ENCODE measurements at regions not wholly inside any gene's neighbourhood (a gene's known extent, or its start where the extent isn't known, plus 50 kb on each side); places are given as distances from the start of the nearest gene placed in this dataset.

DNA sequence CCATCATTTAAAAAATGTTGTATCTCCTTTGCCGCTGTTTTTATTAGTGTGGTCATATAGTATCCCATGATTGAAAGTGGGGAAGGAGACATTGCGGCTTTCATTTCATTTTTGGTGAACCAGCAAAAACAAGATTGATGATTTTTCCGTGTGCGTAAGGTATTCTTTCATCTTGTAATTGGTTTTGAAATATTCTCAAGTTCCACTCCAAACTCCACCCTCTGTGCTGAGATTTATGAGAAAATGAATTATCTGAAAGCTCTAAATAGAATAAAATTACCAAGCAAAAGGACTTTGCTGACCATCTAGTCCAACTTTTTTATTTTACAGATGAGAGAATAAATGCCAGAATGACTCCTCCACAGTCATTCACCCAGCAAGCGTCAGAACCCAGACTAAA, 103.1 kb upstream of the MPDZ start:
- no peak overlapping the region for H3K9ac ChIP-seq (ENCODE audit: control insufficient read depth, insufficient read depth, low read length)
- no peaks in the 10 kb centered on the region for H3K79me2 ChIP-seq (ENCODE audit: control insufficient read depth, insufficient read depth, low read length)
- H3K27ac ChIP-seq (ENCODE audit: control insufficient read depth, insufficient read depth), result no peak overlapping the region
- intact Hi-C loops (cut with micrococcal nuclease; ENCODE audit: unreplicated experiment) (no loop called here), in situ Hi-C loops (cut with MboI) (no loop called here)
- RAD21 ChIA-PET (ENCODE audit: unreplicated experiment), result no interaction called here
- no TSS peak for BruUV-seq (replicated peaks)
- DNase-seq (ENCODE audit: low read depth, low spot score) (no peak), ATAC-seq (no peak), FAIRE-seq (no peak)
- H3K36me3 ChIP-seq (ENCODE audit: control insufficient read depth in 2 of 2, insufficient read depth in 2 of 2, low read length in 1 of 2), result no peaks in the 10 kb centered on the region
- CTCF ChIA-PET, result no interaction called here
- no peaks in the 10 kb centered on the region for H4K20me1 ChIP-seq (ENCODE audit: control insufficient read depth, insufficient read depth)
- no peak overlapping the region for H2AFZ ChIP-seq (ENCODE audit: control insufficient read depth, low read depth, low read length)
- H3K4me3 ChIP-seq, result no peak overlapping the region
- H3K27me3 ChIP-seq (replicated peaks in 1 of 2; ENCODE audit: control insufficient read depth in 2 of 2, insufficient read depth in 2 of 2, low read length in 1 of 2), result no peaks in the 10 kb centered on the region
- TF ChIP-seq, protein P1, sequence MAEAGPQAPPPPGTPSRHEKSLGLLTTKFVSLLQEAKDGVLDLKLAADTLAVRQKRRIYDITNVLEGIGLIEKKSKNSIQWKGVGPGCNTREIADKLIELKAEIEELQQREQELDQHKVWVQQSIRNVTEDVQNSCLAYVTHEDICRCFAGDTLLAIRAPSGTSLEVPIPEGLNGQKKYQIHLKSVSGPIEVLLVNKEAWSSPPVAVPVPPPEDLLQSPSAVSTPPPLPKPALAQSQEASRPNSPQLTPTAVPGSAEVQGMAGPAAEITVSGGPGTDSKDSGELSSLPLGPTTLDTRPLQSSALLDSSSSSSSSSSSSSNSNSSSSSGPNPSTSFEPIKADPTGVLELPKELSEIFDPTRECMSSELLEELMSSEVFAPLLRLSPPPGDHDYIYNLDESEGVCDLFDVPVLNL (IDR thresholded peaks at IDR 0.05; ENCODE audit: low read depth, low read length), result no peak
- TF ChIP-seq IRF4 (IDR thresholded peaks at IDR 0.05; ENCODE audit: low read depth, low read length), result no peak
- TF ChIP-seq, protein P2, sequence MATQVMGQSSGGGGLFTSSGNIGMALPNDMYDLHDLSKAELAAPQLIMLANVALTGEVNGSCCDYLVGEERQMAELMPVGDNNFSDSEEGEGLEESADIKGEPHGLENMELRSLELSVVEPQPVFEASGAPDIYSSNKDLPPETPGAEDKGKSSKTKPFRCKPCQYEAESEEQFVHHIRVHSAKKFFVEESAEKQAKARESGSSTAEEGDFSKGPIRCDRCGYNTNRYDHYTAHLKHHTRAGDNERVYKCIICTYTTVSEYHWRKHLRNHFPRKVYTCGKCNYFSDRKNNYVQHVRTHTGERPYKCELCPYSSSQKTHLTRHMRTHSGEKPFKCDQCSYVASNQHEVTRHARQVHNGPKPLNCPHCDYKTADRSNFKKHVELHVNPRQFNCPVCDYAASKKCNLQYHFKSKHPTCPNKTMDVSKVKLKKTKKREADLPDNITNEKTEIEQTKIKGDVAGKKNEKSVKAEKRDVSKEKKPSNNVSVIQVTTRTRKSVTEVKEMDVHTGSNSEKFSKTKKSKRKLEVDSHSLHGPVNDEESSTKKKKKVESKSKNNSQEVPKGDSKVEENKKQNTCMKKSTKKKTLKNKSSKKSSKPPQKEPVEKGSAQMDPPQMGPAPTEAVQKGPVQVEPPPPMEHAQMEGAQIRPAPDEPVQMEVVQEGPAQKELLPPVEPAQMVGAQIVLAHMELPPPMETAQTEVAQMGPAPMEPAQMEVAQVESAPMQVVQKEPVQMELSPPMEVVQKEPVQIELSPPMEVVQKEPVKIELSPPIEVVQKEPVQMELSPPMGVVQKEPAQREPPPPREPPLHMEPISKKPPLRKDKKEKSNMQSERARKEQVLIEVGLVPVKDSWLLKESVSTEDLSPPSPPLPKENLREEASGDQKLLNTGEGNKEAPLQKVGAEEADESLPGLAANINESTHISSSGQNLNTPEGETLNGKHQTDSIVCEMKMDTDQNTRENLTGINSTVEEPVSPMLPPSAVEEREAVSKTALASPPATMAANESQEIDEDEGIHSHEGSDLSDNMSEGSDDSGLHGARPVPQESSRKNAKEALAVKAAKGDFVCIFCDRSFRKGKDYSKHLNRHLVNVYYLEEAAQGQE (IDR thresholded peaks at IDR 0.05; ENCODE audit: low read depth, low read length), result no peak
- TF ChIP-seq RB1 (IDR thresholded peaks at IDR 0.05; ENCODE audit: borderline replicate concordance), result no peak
- no peak for TF ChIP-seq ATF7 (IDR thresholded peaks at IDR 0.05; ENCODE audit: low read depth)
- no peak for TF ChIP-seq TAF1 (IDR thresholded peaks at IDR 0.05; ENCODE audit: borderline replicate concordance, low read depth, low read length)
- TF ChIP-seq, protein P3, sequence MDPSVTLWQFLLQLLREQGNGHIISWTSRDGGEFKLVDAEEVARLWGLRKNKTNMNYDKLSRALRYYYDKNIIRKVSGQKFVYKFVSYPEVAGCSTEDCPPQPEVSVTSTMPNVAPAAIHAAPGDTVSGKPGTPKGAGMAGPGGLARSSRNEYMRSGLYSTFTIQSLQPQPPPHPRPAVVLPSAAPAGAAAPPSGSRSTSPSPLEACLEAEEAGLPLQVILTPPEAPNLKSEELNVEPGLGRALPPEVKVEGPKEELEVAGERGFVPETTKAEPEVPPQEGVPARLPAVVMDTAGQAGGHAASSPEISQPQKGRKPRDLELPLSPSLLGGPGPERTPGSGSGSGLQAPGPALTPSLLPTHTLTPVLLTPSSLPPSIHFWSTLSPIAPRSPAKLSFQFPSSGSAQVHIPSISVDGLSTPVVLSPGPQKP (IDR thresholded peaks at IDR 0.05; ENCODE audit: low read depth, low read length), result no peak
- TF ChIP-seq, protein P4, sequence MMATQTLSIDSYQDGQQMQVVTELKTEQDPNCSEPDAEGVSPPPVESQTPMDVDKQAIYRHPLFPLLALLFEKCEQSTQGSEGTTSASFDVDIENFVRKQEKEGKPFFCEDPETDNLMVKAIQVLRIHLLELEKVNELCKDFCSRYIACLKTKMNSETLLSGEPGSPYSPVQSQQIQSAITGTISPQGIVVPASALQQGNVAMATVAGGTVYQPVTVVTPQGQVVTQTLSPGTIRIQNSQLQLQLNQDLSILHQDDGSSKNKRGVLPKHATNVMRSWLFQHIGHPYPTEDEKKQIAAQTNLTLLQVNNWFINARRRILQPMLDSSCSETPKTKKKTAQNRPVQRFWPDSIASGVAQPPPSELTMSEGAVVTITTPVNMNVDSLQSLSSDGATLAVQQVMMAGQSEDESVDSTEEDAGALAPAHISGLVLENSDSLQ (IDR thresholded peaks at IDR 0.05), result no peak
- no peak for TF ChIP-seq GATAD2B (conservative IDR thresholded peaks at IDR 0.05; ENCODE audit: low read depth)
- no peak for TF ChIP-seq RELA (IDR thresholded peaks at IDR 0.05; ENCODE audit: borderline replicate concordance, partially characterized antibody)
- no peak for TF ChIP-seq SREBF2 (IDR thresholded peaks at IDR 0.05; ENCODE audit: low read length)
- TF ChIP-seq STAT1 (conservative IDR thresholded peaks at IDR 0.05), result no peak
- no peak for TF ChIP-seq HDGF (IDR thresholded peaks at IDR 0.05)
- no peak for TF ChIP-seq IKZF1 (conservative IDR thresholded peaks at IDR 0.05)
- 30% methylated on average over 5 of the region's 5 CpGs for WGBS (ENCODE audit: insufficient coverage, insufficient replicate concordance, low lambda C conversion rate, missing lambda C conversion rate)
- H3K9me3 ChIP-seq (replicated peaks; ENCODE audit: control insufficient read depth, insufficient read depth, low read length), result no peaks in the 10 kb centered on the region
- H3K4me1 ChIP-seq (ENCODE audit: control insufficient read depth, insufficient read depth, low read length), result no peaks in the 10 kb centered on the region
- SMC1A ChIA-PET (ENCODE audit: uncharacterized antibody, unreplicated experiment), result no interaction called here
- H3K4me2 ChIP-seq (ENCODE audit: control insufficient read depth, insufficient read depth), result no peak overlapping the region
- POLR2A ChIA-PET, result no interaction called here
